ENCODE measurements at regions not wholly inside any gene's neighbourhood (a gene's known extent, or its start where the extent isn't known, plus 50 kb on each side); places are given as distances from the start of the nearest gene placed in this dataset.

GRCh38 chr12:124372831-124373230 lies 77.9 kb downstream of the RFLNA start:
- DNase-seq (ENCODE audit: low read depth, low spot score) = no peak
- in situ Hi-C loops (cut with HindIII; ENCODE audit: low sequenced_read_pairs) = no loop called here
- no peak overlapping the region for H3K4me3 ChIP-seq (ENCODE audit: low read depth, low read length)
- TF ChIP-seq CTCF (IDR thresholded peaks at IDR 0.05; ENCODE audit: low read depth, low read length) = no peak

DNA sequence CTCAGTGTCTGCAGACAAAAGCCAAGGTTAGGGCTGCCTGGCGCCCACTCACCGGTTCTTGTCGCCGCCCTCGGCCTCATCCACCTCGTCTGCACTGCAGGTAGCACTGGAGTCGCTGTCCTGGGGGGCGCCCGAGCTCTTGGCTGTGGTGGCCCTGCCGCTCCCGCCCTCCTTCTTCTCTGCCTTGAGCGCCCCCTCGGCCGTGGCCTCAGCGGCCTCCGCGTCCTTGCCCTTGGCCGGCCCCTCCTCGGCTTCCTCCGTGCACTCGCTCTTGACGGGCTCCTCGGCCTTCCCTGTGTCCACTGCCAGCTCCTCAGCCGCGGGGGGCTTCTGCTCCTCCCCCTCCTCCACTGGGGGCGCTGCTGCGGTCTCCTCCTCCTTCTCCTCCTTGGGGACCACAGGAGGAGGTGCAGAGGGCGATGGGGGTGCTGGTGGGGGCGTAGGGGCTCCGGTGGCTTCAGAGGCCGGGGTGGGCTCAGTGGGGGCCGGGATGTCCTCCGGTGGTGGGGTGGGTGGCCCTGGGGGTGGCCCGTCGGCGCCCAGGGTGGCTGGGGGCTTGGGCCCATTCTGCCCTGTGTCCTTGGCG lies 77.2 kb downstream of the RFLNA start:
- TF ChIP-seq CTCF (IDR thresholded peaks at IDR 0.05; ENCODE audit: low read depth, low read length) = no peak
- H3K4me3 ChIP-seq (ENCODE audit: low read depth, low read length) = no peak overlapping the region
- in situ Hi-C loops (cut with HindIII; ENCODE audit: low sequenced_read_pairs) = no loop called here
- no peak for DNase-seq (ENCODE audit: low read depth, low spot score)

DNA sequence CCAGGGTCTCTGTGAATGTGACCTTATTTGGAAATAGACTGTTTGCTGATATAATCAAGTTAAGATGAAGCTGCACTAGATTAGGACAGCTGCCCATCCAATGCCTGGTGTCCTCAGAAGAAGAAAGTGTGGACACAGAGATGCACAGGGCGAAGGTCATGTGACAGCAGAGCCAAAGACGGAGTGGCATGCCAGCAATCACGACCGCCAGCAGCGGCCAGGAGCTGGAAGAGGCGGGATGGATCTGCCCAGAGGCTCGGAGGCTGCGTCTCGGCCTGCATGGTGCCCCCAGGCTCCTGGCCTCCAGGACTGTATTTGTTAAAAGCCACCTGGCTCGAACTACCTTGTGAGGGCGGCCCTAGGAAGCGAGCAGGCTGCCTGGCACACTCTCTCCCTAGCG lies 76.5 kb downstream of the RFLNA start:
- in situ Hi-C loops (cut with HindIII; ENCODE audit: low sequenced_read_pairs) = no loop called here
- no peak overlapping the region for H3K4me3 ChIP-seq (ENCODE audit: low read depth, low read length)
- DNase-seq (ENCODE audit: low read depth, low spot score) = no peak
- no peak for TF ChIP-seq CTCF (IDR thresholded peaks at IDR 0.05; ENCODE audit: low read depth, low read length)

DNA sequence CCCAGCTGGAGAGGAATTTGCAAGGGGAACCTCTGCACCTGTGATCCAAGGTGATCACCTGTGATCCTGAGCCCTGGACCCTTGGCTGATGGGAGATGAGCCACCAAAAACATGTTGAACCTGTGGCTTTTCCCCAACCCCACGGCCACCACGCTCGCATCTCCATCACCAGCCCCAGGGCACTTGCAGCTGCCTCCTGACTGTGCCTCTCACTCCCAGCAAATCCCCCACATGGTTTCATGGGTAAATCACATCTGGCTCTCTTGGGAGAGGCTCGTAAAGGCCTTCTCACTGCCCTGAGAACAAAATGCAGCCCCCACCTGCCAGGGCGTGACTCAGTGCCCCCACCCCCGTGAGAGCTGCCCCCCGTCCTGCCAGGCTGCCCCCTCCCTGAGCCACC lies 76.0 kb downstream of the RFLNA start:
- H3K4me3 ChIP-seq (ENCODE audit: low read depth, low read length) = no peak overlapping the region
- in situ Hi-C loops (cut with HindIII; ENCODE audit: low sequenced_read_pairs) = no loop called here
- no peak for TF ChIP-seq CTCF (IDR thresholded peaks at IDR 0.05; ENCODE audit: low read depth, low read length)
- no peak for DNase-seq (ENCODE audit: low read depth, low spot score)

- TF ChIP-seq CTCF (IDR thresholded peaks at IDR 0.05; ENCODE audit: low read depth, low read length) = no peak
- in situ Hi-C loops (cut with HindIII; ENCODE audit: low sequenced_read_pairs) = no loop called here
- no peak overlapping the region for H3K4me3 ChIP-seq (ENCODE audit: low read depth, low read length)
- no peak for DNase-seq (ENCODE audit: low read depth, low spot score)
These were observed 75.5 kb downstream of the RFLNA start for GRCh38 chr12:124370384-124370783.

- no peak for TF ChIP-seq CTCF (IDR thresholded peaks at IDR 0.05; ENCODE audit: low read depth, low read length)
- in situ Hi-C loops (cut with HindIII; ENCODE audit: low sequenced_read_pairs) = no loop called here
- no peak for DNase-seq (ENCODE audit: low read depth, low spot score)
- no peak overlapping the region for H3K4me3 ChIP-seq (ENCODE audit: low read depth, low read length)
These were observed 75.0 kb downstream of the RFLNA start for GRCh38 chr12:124369827-124370378.
